T-cell (primary cell): ENCODE measurements at regions not wholly inside any gene's neighbourhood (a gene's known extent, or its start where the extent isn't known, plus 50 kb on each side); places are given as distances from the start of the nearest gene placed in this dataset.

Source experiments
- ATAC-seq, 4 experiments: fragments of 200-7000 bp in 3 of 4; fragments of 150-1000 bp in 1 of 4; cut with Tn5 transposase; replicated peaks in 1 of 4; 1 replicate in 3 of 4; 2 replicates in 1 of 4; pipeline ENCODE4 v1.10.0; 2021; ENCODE audit warnings: moderate library complexity in 3 of 4, mild to moderate bottlenecking in 2 of 4, moderate number of reproducible peaks in 1 of 4
- CTCF ChIA-PET, 2 donors: fragments of 300-600 bp; sonication (Branson Sonifier 250); formaldehyde crosslinking; loops; one replicate each; lab custom pipeline; 2022; ENCODE audit warnings: antibody characterized with exemption in 2 of 2; lab: Charles Lee
- POLR2A ChIA-PET, 2 donors: fragments of 300-600 bp; sonication (Branson Sonifier 250); formaldehyde crosslinking; loops; one replicate each; lab custom pipeline; 2022; ENCODE audit warnings: antibody characterized with exemption in 2 of 2; lab: Charles Lee
- DNase-seq, 35 experiments: peaks; one replicate each; pipeline versions ENCODE4 v3.0.0 to v3.0.0-alpha.2; 2013 to 2023
- H3K27ac ChIP-seq: one replicate; pipeline ENCODE4 v1.5.1; 2013; ENCODE audit warnings: low read length
- H3K27me3 ChIP-seq, 2 experiments: replicated peaks in 1 of 2; 1 replicate in 1 of 2; 2 replicates in 1 of 2; pipeline versions ENCODE4 v1.6.1 to v1.7.0; 2013; ENCODE audit warnings: low read length in 1 of 2, mixed read lengths in 1 of 2; ENCODE audit not compliant: control insufficient read depth in 2 of 2, insufficient read depth in 2 of 2; ENCODE audit errors: extremely low read depth in 1 of 2
- H3K36me3 ChIP-seq, 2 donors: 1 replicate in 1 of 2; 2 replicates in 1 of 2; pipeline versions ENCODE4 v1.6.1 to v1.7.0; 2013; ENCODE audit warnings: low read length in 1 of 2; ENCODE audit not compliant: control insufficient read depth in 2 of 2, insufficient read depth in 1 of 2; ENCODE audit errors: extremely low read depth in 1 of 2
- H3K4me1 ChIP-seq, 2 experiments: 1 replicate in 1 of 2; 2 replicates in 1 of 2; pipeline versions ENCODE4 v1.6.1 to v1.7.0; 2013; ENCODE audit warnings: low read length in 2 of 2, mixed read lengths in 1 of 2; ENCODE audit not compliant: insufficient read depth in 2 of 2, control insufficient read depth in 1 of 2; ENCODE audit errors: extremely low read depth in 1 of 2
- H3K4me3 ChIP-seq, 2 donors: 1 replicate in 1 of 2; 2 replicates in 1 of 2; pipeline versions ENCODE4 v1.5.1 to v1.7.0; 2013; ENCODE audit warnings: mild to moderate bottlenecking in 2 of 2, low read length in 1 of 2, moderate library complexity in 1 of 2; ENCODE audit not compliant: control insufficient read depth in 1 of 2; ENCODE audit errors: extremely low read depth in 1 of 2
- H3K9me3 ChIP-seq: 2 replicates; pipeline ENCODE4 v1.7.0; 2013
- H3K27ac Mint-ChIP-seq, 2 donors: one replicate each; pipeline ENCODE4 v1.8.0; 2020 to 2021; ENCODE audit warnings: mild to moderate bottlenecking in 2 of 2, mixed read lengths in 2 of 2
- H3K27me3 Mint-ChIP-seq, 2 donors: one replicate each; pipeline ENCODE4 v1.8.0; 2021 to 2022; ENCODE audit warnings: mixed read lengths in 2 of 2
- H3K36me3 Mint-ChIP-seq: one replicate; pipeline ENCODE4 v1.8.0; 2021; ENCODE audit warnings: mixed read lengths
- H3K4me1 Mint-ChIP-seq, 3 donors: one replicate each; pipeline ENCODE4 v1.8.0; 2020 to 2022; ENCODE audit warnings: mixed read lengths in 3 of 3, mild to moderate bottlenecking in 1 of 3
- H3K4me3 Mint-ChIP-seq, 3 donors: one replicate each; pipeline ENCODE4 v1.8.0; 2020 to 2022; ENCODE audit warnings: mild to moderate bottlenecking in 3 of 3, mixed read lengths in 3 of 3, moderate library complexity in 3 of 3
- H3K9me3 Mint-ChIP-seq, 3 donors: one replicate each; pipeline ENCODE4 v1.8.0; 2020 to 2022; ENCODE audit warnings: mixed read lengths in 3 of 3
- WGBS: methylation state at CpG from one replicate; pipeline ENCODE4 v1.1.5; 2013; ENCODE audit warnings: missing lambda C conversion rate; ENCODE audit not compliant: insufficient coverage; 5-methylcytosine and 5-hydroxymethylcytosine counted together

DNA sequence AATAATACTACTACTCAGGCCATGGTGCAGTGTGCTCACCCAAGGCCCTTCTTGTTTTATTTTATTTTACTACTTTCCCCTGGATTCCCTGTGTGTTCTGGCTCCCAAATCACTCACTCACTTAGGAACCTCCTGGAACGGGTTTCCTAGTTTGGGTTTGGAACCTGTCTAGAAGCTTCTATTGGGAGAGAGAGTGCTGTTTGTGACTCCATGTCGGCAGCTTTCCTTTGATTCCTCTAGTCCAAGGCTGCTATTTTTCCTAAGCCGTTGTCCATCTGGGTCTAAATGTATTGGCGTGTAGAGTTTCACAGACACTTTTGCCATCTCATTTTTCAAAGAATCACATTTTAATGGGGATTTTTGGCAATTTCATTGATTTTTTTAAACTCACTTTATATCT, 70.8 kb downstream of the FOXA2 start:
- peaks cover 0 to 8% (median 0%) of the 10 kb centered on the region in 3 donors for H3K9me3 Mint-ChIP-seq
- H3K27ac ChIP-seq: no peak overlapping the region

DNA sequence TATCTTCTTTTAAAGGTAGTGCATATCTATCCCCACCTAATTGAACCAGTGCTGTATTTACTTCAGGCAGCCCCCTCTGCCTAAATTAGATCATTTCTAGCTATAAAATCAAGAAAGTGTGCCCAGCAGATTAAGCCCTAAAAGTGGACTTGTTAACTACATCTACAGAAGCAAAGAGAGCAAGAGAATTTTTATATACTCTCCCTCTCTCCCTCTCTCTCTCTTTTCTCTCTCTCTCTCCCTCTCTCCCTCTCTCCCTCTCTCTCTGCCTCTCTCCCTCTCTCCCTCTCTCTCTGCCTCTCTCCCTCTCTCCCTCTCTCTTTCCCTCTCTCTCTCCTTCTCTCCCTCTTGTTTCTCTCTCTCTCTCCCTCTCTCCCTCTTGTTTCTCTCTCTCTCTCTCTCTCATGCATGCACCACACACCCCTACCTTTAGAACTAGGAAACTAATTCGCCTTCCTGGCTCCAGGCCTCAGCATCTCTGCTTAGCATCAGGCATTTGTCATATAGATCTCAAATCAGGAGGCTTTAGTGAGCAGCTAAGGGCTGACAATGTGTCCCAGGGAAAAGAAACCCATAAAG, 71.4 kb downstream of the FOXA2 start:
- Histone ChIP-seq H3K27ac (no peak overlapping the region), H3K27me3 (peaks cover 0 to 5% of the 10 kb centered on the region in 2 experiments), H3K4me1 (no peaks in the 10 kb centered on the region), H3K4me3 (no peak overlapping the region), H3K9me3 (no peaks in the 10 kb centered on the region), H3K36me3 (no peaks in the 10 kb centered on the region)
- DNase-seq: no peak
- CTCF ChIA-PET: no interaction called here
- ATAC-seq: no peak
- Mint-ChIP-seq H3K9me3 (peaks cover 0 to 8% (median 0%) of the 10 kb centered on the region in 3 donors), H3K36me3 (no peaks in the 10 kb centered on the region), H3K4me1 (no peaks in the 10 kb centered on the region), H3K4me3 (no peak overlapping the region), H3K27ac (no peak overlapping the region), H3K27me3 (no peaks in the 10 kb centered on the region)
- no CpG with 5 or more reads among the region's 1 CpG for WGBS
- POLR2A ChIA-PET: no interaction called here

More for the DNA sequence above, 70.8 kb downstream of the FOXA2 start:
- H3K9me3 ChIP-seq: no peaks in the 10 kb centered on the region
- H3K36me3 ChIP-seq: no peaks in the 10 kb centered on the region
- ChIA-PET POLR2A (no interaction called here), CTCF (no interaction called here)
- no CpG with 5 or more reads among the region's 4 CpGs for WGBS
- ATAC-seq (no peak), DNase-seq (no peak)
- Mint-ChIP-seq H3K36me3 (no peaks in the 10 kb centered on the region), H3K4me1 (no peaks in the 10 kb centered on the region), H3K27ac (no peak overlapping the region), H3K4me3 (no peak overlapping the region), H3K27me3 (no peaks in the 10 kb centered on the region)
- no peak overlapping the region for H3K4me3 ChIP-seq
- H3K4me1 ChIP-seq: no peaks in the 10 kb centered on the region
- peaks cover 0 to 5% of the 10 kb centered on the region in 2 experiments for H3K27me3 ChIP-seq

DNA sequence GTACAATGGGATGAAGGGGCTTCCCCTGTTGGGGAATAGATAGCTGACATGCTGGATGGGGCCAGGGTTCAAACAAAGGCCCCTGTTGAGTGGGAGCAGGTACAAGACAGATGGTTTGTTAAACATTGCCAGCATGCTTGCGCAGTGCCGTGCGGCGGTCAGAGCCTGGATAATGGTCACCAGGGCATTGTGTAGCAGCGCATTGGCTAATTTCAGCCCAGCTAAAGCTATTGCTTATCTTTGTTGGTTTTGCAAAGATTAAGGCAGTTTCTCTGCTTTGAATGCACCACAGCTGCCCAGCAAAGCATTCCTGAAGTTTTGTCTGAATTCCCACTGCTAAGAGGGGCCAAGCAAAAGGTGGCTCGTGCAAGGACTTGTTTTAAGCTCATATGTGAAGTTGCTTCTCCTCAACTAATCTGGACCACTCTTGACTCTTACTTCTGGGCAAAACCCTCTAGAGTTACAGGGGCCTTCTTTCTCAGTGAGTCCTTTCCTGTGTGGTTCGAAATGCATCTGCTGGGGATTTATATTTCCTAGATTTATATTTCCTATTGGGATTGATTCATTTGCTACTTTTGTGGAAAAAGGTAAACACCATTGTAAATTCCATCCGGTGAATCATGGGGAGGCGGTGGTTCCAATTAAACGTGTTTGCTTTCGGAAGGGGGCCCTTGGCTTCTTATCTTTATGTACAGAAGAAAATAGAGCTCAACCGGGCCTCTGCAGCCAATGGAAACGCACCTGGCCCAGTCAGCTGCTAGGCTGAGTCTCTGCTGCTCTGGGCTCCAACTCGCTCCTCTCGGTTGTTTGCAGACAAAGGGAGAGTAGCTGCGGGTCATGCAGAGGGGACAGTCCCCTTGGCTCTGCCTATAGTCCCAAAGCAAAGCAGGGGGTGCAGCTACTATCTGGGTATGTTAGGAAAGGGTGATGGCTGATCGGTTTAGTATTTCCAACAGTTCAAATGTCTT, 72.1 kb downstream of the FOXA2 start:
- WGBS: 79% methylated on average over 12 of the region's 17 CpGs
- Histone ChIP-seq H3K36me3 (no peaks in the 10 kb centered on the region), H3K4me3 (no peak overlapping the region), H3K4me1 (no peaks in the 10 kb centered on the region), H3K27ac (no peak overlapping the region), H3K9me3 (no peaks in the 10 kb centered on the region), H3K27me3 (peaks cover 0 to 5% of the 10 kb centered on the region in 2 experiments)
- ATAC-seq (no peak), DNase-seq (no peak)
- POLR2A ChIA-PET: no interaction called here
- H3K4me1 Mint-ChIP-seq: no peaks in the 10 kb centered on the region
- H3K9me3 Mint-ChIP-seq: peaks cover 0 to 8% (median 0%) of the 10 kb centered on the region in 3 donors
- H3K4me3 Mint-ChIP-seq: no peak overlapping the region
- no peaks in the 10 kb centered on the region for H3K27me3 Mint-ChIP-seq
- CTCF ChIA-PET: no interaction called here
- no peaks in the 10 kb centered on the region for H3K36me3 Mint-ChIP-seq
- no peak overlapping the region for H3K27ac Mint-ChIP-seq

DNA sequence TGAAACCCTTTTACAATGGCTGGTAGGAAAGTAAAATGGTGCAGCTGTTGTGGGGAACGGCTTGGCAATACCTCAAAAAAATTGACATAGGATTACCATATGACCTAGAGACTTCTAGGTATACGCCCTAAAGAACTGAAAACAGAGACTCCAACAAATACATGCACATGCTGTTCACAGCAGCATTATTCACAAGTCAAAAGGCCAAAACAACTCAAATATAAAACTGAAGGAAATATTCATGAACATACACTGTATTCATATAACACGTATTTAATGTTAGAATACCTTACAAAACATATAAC, 74.6 kb downstream of the FOXA2 start:
- H3K4me1 Mint-ChIP-seq: no peaks in the 10 kb centered on the region
- H3K27ac ChIP-seq: no peak overlapping the region
- H3K4me1 ChIP-seq: no peaks in the 10 kb centered on the region
- H3K36me3 ChIP-seq: no peaks in the 10 kb centered on the region
- no peak for DNase-seq
- H3K27me3 Mint-ChIP-seq: no peaks in the 10 kb centered on the region
- no peaks in the 10 kb centered on the region for H3K9me3 ChIP-seq
- no peaks in the 10 kb centered on the region for H3K36me3 Mint-ChIP-seq
- no peak overlapping the region for H3K4me3 ChIP-seq
- H3K27ac Mint-ChIP-seq: no peak overlapping the region
- peaks cover 0 to 8% (median 0%) of the 10 kb centered on the region in 3 donors for H3K9me3 Mint-ChIP-seq
- 80% methylated on average over 1 of the region's 3 CpGs for WGBS
- ChIA-PET CTCF (no interaction called here), POLR2A (no interaction called here)
- no peaks in the 10 kb centered on the region for H3K27me3 ChIP-seq
- no peak overlapping the region for H3K4me3 Mint-ChIP-seq
- no peak for ATAC-seq

DNA sequence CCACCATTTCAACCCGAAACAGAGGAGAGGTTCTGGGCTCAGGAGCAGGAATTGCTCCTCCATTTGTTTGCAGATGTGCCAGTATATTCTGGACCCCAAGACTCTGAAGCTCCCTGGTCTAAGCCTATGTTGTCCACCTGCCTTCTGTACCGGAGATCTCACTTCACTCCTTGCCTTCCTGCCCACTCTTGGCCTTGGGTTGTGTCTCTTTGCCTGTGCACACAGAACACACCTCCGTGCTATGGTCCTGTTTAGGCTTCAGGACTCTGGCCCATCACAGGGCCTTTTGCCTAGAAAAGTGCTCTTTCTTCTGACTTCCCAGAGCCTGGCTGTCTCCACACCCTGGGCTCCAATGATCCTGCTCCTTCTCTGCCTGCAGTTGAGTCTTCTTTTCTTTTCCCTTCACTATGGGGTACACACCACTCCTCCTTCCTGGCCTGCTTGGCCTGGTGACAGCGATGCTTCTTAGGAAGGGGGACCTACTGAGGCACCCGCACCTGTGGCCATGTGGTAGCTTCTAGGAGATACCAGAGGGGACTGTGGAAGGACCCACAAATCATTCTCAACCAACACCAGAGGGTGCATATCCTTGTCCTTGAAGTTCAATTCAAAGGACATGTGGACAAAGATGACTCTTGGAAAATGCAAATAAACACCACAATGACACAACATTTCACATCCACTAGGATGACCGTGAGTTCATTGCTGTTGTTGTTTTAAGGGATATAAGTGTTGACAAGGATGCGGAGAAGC, 75.1 kb downstream of the FOXA2 start:
- Histone ChIP-seq H3K27me3 (no peaks in the 10 kb centered on the region), H3K27ac (no peak overlapping the region), H3K9me3 (no peaks in the 10 kb centered on the region), H3K4me3 (no peak overlapping the region), H3K36me3 (no peaks in the 10 kb centered on the region), H3K4me1 (no peaks in the 10 kb centered on the region)
- Mint-ChIP-seq H3K4me3 (no peak overlapping the region), H3K9me3 (peaks cover 0 to 8% (median 0%) of the 10 kb centered on the region in 3 donors), H3K27me3 (no peaks in the 10 kb centered on the region), H3K27ac (no peak overlapping the region), H3K36me3 (no peaks in the 10 kb centered on the region), H3K4me1 (no peaks in the 10 kb centered on the region)
- ChIA-PET POLR2A (no interaction called here), CTCF (no interaction called here)
- WGBS: 84% methylated on average over 3 of the region's 7 CpGs
- DNase-seq: no peak
- no peak for ATAC-seq

DNA sequence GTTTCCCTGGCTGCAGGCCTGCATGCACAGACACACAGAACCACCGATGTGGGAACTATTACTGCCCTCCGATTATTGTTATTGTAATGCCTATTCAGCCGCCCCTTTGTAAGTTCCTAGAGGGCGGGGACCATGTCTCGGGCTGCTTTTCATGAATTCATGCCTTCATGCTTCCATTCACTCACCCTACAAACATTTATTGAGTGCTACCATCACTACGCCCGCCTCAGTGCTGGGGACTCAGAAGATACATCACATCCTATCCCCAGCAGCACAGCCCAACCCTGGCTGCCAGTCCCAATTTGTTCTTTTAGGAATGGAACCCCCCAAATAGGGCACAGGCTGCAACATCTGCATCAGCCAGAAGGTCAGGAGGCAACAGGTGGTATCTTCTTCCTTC, 75.9 kb downstream of the FOXA2 start:
- no peak for DNase-seq
- no peaks in the 10 kb centered on the region for H3K36me3 ChIP-seq
- ChIA-PET CTCF (no interaction called here), POLR2A (no interaction called here)
- Mint-ChIP-seq H3K4me1 (no peaks in the 10 kb centered on the region), H3K27me3 (no peaks in the 10 kb centered on the region), H3K4me3 (no peak overlapping the region), H3K27ac (no peak overlapping the region), H3K9me3 (peaks cover 0 to 8% (median 0%) of the 10 kb centered on the region in 3 donors), H3K36me3 (no peaks in the 10 kb centered on the region)
- WGBS: 60% methylated on average over 7 of the region's 7 CpGs
- ATAC-seq: no peak
- no peaks in the 10 kb centered on the region for H3K9me3 ChIP-seq
- no peak overlapping the region for H3K4me3 ChIP-seq
- H3K4me1 ChIP-seq: no peaks in the 10 kb centered on the region
- no peaks in the 10 kb centered on the region for H3K27me3 ChIP-seq
- no peak overlapping the region for H3K27ac ChIP-seq
